ENCODE measurements at regions not wholly inside any gene's neighbourhood (a gene's known extent, or its start where the extent isn't known, plus 50 kb on each side); places are given as distances from the start of the nearest gene placed in this dataset.

DNA sequence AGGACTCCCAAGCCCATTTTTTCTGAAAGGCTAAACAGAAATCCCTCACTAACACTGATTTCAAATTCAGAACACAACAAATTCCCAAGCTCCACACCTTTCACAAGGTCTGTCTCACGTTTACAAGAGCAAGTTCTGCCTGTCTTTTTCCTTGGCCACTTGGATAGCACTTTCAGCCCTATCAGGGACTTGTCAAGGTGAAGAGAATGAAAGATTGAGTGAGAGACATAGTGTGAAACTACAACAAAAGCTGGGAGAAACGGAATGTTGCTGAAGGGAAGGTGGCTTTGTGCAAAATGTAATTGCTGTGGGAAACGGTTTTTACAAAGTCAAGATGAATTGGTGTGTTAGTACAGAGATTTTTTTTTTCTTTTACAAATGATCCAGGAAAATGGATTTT lies 89.4 kb upstream of the GATA6 start:
- DNase-seq, result no peak

DNA sequence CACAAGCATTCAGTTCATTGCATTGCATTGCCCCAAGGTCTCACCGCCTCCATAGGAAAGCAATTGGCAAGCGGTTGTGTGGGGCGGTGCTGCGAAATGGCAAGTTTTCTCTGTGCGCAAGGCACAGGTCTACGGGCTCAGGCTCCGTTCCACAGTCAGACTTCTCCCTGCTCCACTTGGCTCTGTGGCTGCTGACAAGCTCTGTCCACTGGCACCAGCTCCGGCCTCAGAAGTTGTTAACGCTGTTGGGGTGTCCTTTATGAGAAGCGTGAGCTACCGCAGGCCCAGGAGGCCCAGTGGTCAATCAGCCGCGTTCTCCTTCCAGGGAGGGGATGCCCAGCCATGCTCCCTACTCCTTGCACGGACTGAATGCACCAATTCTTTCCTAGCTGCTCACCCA lies 87.0 kb upstream of the GATA6 start:
- DNase-seq, result no peak

DNA sequence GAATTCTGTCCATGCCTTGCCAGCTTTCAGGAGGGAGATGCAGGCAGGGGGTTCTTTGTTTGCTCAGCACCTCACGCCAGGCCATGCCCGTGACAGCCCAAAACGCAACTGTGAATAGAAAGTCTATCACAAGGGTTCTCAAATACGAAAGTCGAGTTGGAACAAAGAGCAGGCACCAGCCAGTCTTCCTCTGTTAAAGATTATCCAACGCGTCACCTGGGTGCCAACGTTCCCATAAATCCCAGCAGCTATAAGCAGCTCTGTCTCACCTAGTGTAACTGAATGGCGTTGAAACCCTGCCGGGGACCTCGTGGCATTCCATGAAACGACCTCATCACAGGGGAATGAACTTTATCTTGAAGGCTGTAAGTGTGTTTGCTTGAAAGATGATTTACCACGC lies 84.8 kb upstream of the GATA6 start:
- no peak for DNase-seq

DNA sequence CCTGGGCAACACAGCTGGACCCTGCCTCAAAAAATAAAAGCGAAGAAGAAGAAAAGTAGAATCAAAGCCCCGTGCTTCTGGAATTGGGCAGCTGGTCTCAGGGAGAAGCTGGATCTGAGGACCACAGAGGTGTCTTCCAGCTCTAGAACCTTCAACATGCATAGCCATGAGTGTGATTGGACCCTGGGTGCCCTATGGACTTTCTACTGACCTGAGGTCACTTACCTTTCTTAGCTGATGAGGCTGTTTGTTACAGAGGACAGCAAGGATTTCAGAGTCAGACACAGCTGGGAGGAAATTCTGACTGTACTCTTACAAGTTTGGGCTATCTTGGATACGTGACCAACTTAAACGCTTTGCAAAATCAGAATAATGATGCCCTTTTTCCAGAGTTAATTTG lies 82.4 kb upstream of the GATA6 start:
- DNase-seq, result no peak

DNA sequence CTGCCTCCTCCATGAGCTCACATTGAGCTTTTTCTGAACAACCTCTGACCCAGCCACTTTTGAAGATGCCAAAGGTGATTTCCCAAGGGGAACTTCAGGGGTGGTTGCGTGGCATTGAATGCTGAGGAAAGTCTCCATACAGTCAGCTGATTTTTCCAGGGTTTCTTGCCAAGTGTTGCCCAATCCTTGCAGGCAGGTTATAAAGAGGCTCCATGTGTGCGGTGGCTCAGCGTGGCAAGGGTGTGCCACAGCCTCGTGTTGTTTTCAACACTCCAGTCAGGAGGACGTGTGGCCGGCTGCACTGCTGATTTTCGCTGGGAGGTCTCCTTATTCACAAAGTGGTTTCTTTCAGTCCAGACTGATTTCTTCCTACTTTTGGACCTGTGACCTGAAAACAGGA lies 81.4 kb upstream of the GATA6 start:
- DNase-seq, result no peak

- no peak for DNase-seq
Observed at GRCh38 chr18:22088996-22089640, 80.3 kb upstream of the GATA6 start.

DNA sequence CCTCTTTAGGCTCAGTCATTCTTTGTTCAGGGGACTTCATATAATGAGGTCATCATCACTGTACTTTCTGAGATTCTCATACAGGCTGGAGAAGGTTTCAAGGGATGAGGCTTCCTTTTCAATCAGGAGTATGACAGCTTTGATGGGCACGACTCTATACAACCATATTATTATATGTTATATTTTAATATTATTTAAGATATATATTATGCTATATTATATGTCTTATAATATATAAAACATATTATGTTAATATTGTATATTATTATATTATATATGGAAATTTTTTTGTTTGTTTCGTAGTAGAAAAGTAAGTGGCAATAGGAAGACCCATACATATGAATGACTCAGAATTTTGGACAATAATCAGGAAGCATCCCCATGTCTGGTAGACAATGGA lies 78.0 kb upstream of the GATA6 start:
- DNase-seq, result no peak

GRCh38 chr18:22093731-22094357 lies 75.5 kb upstream of the GATA6 start:
- peak; percentile 85 for DNase-seq

DNA sequence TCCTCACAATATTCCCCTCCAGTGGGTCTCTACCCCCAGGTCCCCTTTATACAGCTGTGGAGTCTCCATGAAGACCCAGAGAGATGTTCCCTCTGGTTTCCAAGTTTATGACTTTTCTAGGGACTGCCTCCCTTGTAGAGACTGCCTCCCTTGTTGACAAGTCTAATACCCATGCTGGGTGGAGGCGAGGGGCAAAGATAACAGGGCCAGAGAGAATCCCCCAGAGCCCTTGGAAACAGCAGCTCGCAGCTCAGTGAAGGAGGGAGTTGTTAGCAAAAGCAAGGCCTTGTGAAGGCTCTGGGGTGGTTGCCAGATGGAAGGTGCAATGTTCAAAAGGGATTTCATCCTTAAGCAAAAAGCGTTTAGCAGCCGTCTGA lies 75.0 kb upstream of the GATA6 start:
- DNase-seq, result no peak

GRCh38 chr18:22098563-22098989 lies 70.8 kb upstream of the GATA6 start:
- DNase-seq, result no peak

- DNase-seq, result no peak
Observed at GRCh38 chr18:22099925-22100324, 69.5 kb upstream of the GATA6 start.

GRCh38 chr18:22101731-22102130 lies 67.7 kb upstream of the GATA6 start:
- no peak for DNase-seq

DNA sequence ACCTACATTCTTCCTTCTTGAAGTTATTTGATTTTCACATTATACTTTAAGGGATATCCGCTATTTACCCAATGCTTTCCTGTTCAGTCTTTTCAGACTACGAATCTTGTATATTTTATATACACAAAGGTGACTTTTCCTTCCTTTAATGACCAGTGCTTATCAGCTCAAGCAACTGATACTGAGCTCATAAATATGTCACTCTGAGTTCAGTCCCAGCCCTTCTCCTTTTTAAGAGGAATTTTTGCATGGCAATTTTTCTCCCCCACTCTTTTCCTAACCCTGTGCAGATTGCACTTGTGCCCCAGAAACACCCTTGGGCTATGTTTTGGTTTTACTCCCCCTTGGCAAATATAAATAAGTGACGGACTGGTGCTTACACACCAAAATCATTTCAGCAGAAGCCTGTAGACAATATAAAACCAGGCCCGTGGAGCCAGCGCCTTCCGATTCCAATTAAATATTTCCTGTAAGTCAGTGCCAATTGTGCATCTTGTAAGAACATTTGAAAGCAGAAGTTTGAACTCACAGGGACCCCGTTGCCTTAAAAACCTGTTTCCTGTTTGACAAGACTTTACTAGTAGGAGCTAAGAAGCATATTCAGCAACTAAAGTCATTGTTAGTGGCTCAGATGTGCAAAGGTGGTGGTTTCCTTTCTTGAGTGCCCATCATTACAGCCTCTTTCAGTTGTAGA lies 66.3 kb upstream of the GATA6 start:
- peak; percentile 40 for DNase-seq

- no peak for DNase-seq
Observed at GRCh38 chr18:22103647-22104031, 65.8 kb upstream of the GATA6 start.

DNA sequence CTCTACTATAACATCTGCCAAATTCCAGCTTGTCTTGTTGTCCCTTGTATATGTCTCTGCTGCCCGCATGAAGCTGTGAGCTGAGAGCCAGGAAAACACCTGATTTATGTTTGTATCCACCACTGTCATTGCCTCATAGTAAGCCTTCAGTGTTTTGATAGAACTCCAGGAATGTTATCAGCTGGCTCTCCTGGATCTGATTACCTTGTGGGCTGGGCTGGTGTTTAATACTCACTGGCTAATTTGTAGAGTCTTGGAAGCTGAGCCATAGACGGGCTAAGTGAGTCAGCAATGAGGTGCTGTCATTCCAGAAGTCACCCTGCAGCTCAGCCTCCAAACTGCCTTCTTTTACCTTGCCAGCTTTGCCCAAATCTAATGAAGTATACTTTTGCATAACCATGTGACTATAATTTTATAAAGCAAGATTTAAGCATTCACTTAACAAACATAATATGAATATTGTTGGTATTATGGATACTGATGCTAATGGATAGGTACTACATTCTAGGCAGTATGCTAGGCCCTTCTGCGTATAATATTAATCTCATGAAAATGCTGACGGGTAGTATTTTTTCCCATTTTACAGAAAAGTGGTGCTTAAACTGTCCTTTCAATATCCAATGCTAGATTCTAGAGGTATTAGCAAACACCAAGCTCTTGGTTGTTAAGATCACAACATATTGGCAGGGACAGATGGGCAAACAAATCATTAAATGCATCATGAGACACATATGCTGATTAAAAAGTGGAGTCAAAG lies 62.7 kb upstream of the GATA6 start:
- DNase-seq, result no peak

GRCh38 chr18:22108674-22109073 lies 60.7 kb upstream of the GATA6 start:
- no peak for DNase-seq

DNA sequence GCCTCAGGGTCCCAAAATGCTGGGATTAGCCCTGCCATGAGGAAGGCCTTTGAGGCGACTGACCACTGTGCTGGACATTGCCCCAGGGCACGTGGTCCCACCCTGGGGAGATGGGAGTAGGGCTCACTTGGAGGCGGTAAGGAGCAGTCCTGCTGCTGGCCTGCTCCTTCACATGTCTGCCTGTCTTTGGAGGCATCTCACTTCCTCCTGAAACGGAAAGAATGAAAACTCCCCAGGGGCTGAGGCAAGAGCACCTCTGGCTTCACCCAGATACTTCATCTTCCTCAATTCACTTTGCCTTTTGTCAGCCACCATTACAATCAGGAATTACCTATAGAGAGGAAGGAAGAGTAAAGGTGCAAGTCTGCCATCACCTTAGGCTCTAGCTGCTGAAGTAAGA lies 59.9 kb upstream of the GATA6 start:
- no peak for DNase-seq

GRCh38 chr18:22110461-22110924 lies 58.9 kb upstream of the GATA6 start:
- DNase-seq, result peak; percentile 33

DNA sequence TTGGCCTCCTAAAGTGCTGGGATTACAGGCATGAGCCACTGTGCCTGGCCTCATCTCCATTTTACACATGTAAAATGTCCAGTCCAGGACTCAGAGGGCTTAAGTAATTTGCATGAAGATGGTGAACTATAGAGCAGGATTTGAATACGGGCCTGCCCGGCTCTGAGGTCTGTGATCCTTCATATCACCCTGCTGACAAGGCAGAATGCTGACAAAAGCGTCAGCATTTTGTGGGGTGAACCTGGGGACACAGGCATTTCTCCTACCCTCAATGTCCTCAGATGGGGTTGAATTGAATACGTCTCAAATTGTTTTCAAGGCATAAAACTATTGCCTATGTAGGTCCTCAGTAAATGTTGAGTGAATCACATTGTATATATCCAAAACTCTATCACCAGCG lies 57.2 kb upstream of the GATA6 start:
- no peak for DNase-seq

DNA sequence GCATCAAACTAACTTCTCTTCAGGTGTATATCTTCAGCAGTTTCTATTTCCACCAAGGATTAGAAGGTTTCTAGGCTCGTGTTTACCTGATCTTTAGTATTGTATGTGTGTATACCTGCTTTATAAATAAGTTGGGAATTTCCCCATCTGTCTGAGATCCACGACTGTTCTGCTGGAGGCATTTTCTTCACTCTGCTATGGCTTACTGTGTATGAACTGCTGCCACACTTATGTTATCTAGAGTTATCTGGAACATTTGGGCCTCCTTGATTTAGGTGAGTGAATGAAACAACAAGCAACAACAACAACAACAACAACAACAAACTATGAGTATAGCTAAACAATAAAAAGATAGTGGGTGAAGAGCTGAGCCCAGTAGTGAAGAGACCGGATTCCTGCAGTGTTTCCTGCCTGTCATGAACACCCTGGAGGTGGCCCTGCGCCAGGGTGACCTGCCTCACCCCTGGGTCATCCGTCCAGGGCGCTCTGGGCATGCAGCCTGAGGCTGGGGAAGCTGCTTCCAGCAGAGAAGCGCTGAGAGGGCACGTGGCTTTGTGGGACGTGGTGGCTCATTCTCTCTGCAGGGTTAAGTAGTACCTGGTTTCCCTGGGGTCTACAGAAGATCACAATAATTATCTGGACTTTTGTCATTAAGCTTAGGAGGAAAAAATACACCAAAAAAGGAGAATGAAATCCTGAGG lies 56.1 kb upstream of the GATA6 start:
- no peak for DNase-seq

DNA sequence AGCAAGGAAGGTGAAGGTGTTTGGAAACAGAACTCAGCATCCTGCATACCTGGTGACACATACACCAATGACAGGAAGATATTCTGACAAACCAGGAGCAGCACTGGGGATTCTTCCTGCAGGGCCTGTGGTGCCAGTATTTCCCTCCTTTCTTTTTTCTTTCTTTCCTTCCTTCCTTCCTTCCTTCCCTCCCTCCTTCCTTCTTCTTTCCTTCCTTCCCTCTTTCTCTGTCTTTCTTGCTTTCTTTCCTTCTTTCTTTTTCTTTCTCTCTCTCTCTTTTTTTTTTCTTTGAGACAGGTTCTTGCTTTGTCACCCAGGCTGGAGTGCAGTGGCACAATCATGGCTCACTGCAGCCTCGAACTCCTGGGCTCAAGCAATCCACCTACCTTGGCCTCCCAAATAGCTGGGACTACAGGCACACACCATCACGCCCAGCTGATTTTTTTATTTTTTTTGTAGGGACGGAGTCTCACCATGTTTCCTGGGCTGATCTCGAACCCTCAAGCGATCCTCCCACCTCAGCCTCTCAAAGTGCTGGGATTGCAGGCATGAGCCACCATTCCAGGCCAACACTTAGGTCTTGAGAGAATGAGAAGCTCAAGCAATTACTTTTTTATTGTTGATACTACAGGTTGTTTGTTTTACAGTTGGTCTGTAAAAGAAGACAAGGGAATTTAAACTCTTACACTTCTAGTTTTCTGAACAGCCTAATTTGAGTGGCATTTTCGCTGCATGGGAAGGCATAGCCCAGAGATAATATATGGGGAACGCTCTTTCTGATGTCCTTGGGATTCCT lies 54.7 kb upstream of the GATA6 start:
- DNase-seq, result no peak

GRCh38 chr18:22115573-22115972 lies 53.8 kb upstream of the GATA6 start:
- DNase-seq, result no peak

Data from OCI-M1 (cell line).